Small intestine (tissue), 7 donors: ENCODE measurements at regions not wholly inside any gene's neighbourhood (a gene's known extent, or its start where the extent isn't known, plus 50 kb on each side); places are given as distances from the start of the nearest gene placed in this dataset.

Experiments used
- DNase-seq, 2 donors: peaks; one replicate each; pipeline versions ENCODE4 v3.0.0 to v3.0.0-alpha.2; 2013
- FAIRE-seq: peaks from 2 replicates; lab custom pipeline; 2012; peaks lifted over from hg19 to GRCh38; lab: Jason Lieb, UNC
- H3K27ac ChIP-seq, 3 donors: one replicate each; pipeline ENCODE4 v1.5.1; 2013; ENCODE audit warnings: low read length in 2 of 3, mild to moderate bottlenecking in 2 of 3, control low read depth in 1 of 3, inconsistent platforms in 1 of 3, low read depth in 1 of 3, moderate library complexity in 1 of 3
- H3K27me3 ChIP-seq, 3 donors: one replicate each; pipeline ENCODE4 v1.6.1; 2013; ENCODE audit warnings: low read length in 3 of 3, inconsistent platforms in 1 of 3; ENCODE audit not compliant: control insufficient read depth in 3 of 3, insufficient read depth in 3 of 3
- H3K36me3 ChIP-seq, 3 donors: one replicate each; pipeline ENCODE4 v1.6.1; 2013; ENCODE audit warnings: low read length in 3 of 3, inconsistent platforms in 1 of 3, low read depth in 1 of 3, mild to moderate bottlenecking in 1 of 3, moderate library complexity in 1 of 3; ENCODE audit not compliant: control insufficient read depth in 3 of 3, insufficient read depth in 2 of 3
- H3K4me1 ChIP-seq, 3 donors: one replicate each; pipeline ENCODE4 v1.6.1; 2013; ENCODE audit warnings: low read length in 2 of 3, inconsistent platforms in 1 of 3, low read depth in 1 of 3, mild to moderate bottlenecking in 1 of 3, moderate library complexity in 1 of 3; ENCODE audit not compliant: control insufficient read depth in 3 of 3, insufficient read depth in 2 of 3
- H3K4me3 ChIP-seq, 3 donors: one replicate each; pipeline ENCODE4 v1.5.1; 2013; ENCODE audit warnings: low read length in 3 of 3, control low read depth in 1 of 3, inconsistent platforms in 1 of 3, low read depth in 1 of 3, mild to moderate bottlenecking in 1 of 3, moderate library complexity in 1 of 3
- H3K9me3 ChIP-seq, 2 donors: one replicate each; pipeline ENCODE4 v1.6.1; 2013; ENCODE audit warnings: low read depth in 1 of 2, low read length in 1 of 2; ENCODE audit not compliant: control insufficient read depth in 2 of 2, insufficient read depth in 1 of 2
- WGBS, 3 donors: extraction: QIAGEN DNeasy Blood & Tissue Kit; methylation state at CpG; one replicate each; pipeline ENCODE4 v1.1.7; 2013; 5-methylcytosine and 5-hydroxymethylcytosine counted together
- donor health status: healthy with polysubstance abuse.
- donor health status: control.
- donor health status: control.
- donor health status: Bipolar disorder and iron deficiency.
- donor health status: healthy.

DNA sequence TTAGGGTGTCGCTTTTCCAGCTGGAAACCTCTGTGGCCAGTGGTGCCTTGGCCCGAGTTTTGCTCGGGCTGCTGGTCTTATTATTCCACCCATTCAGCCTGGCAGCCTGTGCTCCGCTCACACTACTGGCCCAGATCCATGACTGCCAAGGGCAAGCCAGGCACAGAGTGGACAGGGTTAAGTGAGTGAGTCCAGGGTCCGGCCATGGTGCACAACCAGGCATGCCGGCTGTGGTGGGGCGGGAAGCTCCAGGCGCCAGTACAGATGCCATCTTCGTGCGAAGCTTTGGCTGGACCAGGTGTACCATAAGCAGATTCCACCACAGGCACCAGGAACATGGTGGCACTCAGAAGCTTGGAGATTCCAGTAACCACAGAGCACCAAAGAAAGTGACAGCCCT, 580.2 kb upstream of the FAM174A start:
- no peak overlapping the region for H3K27ac ChIP-seq
- FAIRE-seq: no peak
- H3K4me1 ChIP-seq: no peaks in the 10 kb centered on the region
- H3K27me3 ChIP-seq: no peaks in the 10 kb centered on the region
- DNase-seq: no peak
- no peaks in the 10 kb centered on the region for H3K36me3 ChIP-seq
- 90 to 94% (median 91%) methylated on average over 10 of the region's 10 CpGs for WGBS, 3 donors
- no peak overlapping the region for H3K4me3 ChIP-seq
- H3K9me3 ChIP-seq: peaks cover 0 to 3% of the 10 kb centered on the region in 2 donors

GRCh38 chr5:99949969-99950524, 585.1 kb upstream of the FAM174A start:
- no peaks in the 10 kb centered on the region for H3K27me3 ChIP-seq
- no peak overlapping the region for H3K27ac ChIP-seq
- DNase-seq (no peak), FAIRE-seq (no peak)
- no peak overlapping the region for H3K4me3 ChIP-seq
- no peaks in the 10 kb centered on the region for H3K36me3 ChIP-seq
- H3K4me1 ChIP-seq: no peaks in the 10 kb centered on the region
- 81 to 88% (median 85%) methylated on average over 12 of the region's 12 CpGs for WGBS, 3 donors
- no peaks in the 10 kb centered on the region for H3K9me3 ChIP-seq

DNA sequence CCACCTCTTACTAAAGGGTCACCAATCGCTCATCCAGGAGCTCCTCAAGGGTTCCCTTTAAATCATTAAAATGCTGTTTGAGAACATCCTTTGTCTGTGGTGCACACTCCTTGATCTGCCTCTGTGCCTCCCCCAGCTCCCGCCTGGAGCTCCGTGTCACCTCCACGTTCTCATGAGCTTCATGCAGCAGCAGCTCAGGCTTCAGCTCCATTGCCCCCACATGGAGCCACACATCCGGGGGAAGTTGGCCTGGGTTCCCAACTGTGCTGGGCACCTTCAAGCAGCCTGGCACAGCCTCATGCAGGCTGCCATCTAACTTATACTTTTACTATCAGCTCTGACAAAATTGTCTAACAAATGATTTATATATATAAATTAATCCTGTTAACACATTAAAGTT, 585.8 kb upstream of the FAM174A start:
- no peaks in the 10 kb centered on the region for H3K27me3 ChIP-seq
- WGBS, 3 donors: 87 to 91% (median 91%) methylated on average over 5 of the region's 5 CpGs

DNA sequence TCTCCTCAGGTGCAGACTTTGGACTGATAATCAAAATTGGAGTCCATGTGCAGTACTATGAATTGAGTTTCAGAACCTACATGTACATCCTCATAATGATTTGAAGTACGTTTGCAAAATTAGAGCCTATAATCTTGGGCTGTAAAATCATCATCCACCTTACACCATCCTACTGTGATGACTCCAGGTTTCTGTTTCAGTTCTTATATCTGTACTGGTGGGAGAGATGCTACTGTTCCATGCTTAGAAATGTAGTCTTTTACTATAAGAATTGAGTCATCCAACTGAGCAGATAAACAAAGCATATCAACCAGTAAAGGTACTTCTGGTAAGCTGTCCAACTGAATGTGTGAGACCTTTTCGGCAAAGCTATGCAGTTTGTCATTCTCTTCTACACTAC, 586.3 kb upstream of the FAM174A start:
- FAIRE-seq (no peak), DNase-seq (no peak)
- Histone ChIP-seq H3K27me3 (no peaks in the 10 kb centered on the region), H3K36me3 (no peaks in the 10 kb centered on the region), H3K9me3 (no peaks in the 10 kb centered on the region), H3K4me3 (no peak overlapping the region), H3K4me1 (no peaks in the 10 kb centered on the region), H3K27ac (no peak overlapping the region)
- 63 to 91% (median 75%) methylated on average over 2 of the region's 2 CpGs for WGBS, 3 donors

More for the DNA sequence above, 585.8 kb upstream of the FAM174A start:
- Histone ChIP-seq H3K9me3 (no peaks in the 10 kb centered on the region), H3K4me1 (no peaks in the 10 kb centered on the region), H3K36me3 (no peaks in the 10 kb centered on the region), H3K4me3 (no peak overlapping the region), H3K27ac (no peak overlapping the region)
- no peak for FAIRE-seq
- DNase-seq: no peak

DNA sequence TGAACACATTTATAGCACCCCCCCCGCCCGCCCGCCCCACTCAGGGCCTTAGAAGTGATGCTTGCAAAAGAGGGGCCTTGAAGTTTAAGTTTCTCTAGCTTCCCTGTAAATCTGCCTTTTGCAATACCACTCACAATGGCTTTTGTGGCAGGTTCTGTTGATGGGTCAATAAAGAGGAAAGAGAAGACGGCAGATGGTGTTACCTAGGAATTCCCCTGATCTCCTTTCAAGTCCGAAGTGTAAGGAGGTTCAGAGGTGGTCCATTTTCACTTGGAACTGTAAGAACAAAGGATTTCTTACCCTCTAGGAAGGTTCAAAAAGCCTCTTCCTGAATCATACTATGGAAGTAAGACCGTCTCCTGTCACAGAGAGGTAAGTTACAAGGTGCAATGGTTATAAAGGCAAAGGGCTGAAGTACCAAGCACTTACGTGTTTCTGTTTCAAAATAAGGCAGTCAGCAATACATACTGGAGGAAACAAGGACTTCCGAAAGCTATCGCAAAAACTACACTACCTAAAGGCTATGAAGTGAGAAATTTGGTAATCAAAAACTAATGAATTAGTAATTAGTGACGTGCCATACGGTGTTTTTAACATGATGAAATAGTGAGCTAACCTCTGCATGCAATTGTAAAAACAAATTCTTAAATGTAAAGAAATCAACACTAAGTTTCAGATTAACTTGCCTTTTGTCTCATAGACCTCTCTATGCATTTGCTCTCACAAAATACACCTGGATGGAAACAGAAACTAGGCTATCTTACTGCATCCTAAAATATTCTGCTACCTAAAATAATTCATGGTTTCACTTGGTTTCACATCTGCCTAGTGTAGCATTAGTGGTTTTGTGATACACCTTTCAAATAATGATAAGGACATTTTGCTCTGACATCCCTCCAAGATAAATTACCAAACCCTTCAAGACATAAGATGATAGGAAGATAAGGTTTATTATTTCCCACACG, 589.4 kb upstream of the FAM174A start:
- WGBS, 3 donors: 63 to 68% (median 63%) methylated on average over 12 of the region's 12 CpGs
- H3K36me3 ChIP-seq: no peaks in the 10 kb centered on the region
- FAIRE-seq: no peak
- H3K4me1 ChIP-seq: no peaks in the 10 kb centered on the region
- no peaks in the 10 kb centered on the region for H3K27me3 ChIP-seq
- no peak overlapping the region for H3K4me3 ChIP-seq
- no peaks in the 10 kb centered on the region for H3K9me3 ChIP-seq
- no peak overlapping the region for H3K27ac ChIP-seq
- no peak for DNase-seq

- DNase-seq (no peak), FAIRE-seq (no peak)
- H3K36me3 ChIP-seq: no peaks in the 10 kb centered on the region
- no peaks in the 10 kb centered on the region for H3K4me1 ChIP-seq
- no peaks in the 10 kb centered on the region for H3K27me3 ChIP-seq
- no peak overlapping the region for H3K27ac ChIP-seq
- H3K4me3 ChIP-seq: no peak overlapping the region
- H3K9me3 ChIP-seq: no peaks in the 10 kb centered on the region
Measured at GRCh38 chr5:99940540-99940939, 594.6 kb upstream of the FAM174A start.

- Histone ChIP-seq H3K27me3 (no peaks in the 10 kb centered on the region), H3K4me3 (no peak overlapping the region), H3K4me1 (no peaks in the 10 kb centered on the region), H3K36me3 (no peaks in the 10 kb centered on the region), H3K9me3 (no peaks in the 10 kb centered on the region), H3K27ac (no peak overlapping the region)
- DNase-seq (no peak), FAIRE-seq (no peak)
- WGBS, 3 donors: 0 to 21% (median 19%) methylated on average over 1 of the region's 1 CpG
Measured at GRCh38 chr5:99936911-99937310, 598.3 kb upstream of the FAM174A start.

DNA sequence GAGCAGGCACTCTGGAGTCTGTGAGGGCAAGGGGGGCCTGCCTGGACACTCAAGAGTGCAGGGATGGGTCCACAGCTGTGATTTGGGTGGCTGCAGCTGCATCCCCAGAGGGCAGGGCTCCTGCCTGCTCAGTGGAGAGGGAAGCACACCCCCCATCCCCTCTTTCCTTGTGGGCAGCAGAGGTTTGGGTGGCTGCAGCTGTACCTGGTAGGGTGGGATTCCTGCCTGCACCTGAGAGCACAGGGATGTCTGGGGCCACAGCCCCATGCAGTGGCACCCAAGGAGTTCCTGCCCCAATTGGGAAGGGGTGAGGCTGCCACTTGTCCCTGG, 605.4 kb upstream of the FAM174A start:
- no peak overlapping the region for H3K27ac ChIP-seq
- DNase-seq (no peak), FAIRE-seq (no peak)
- H3K4me1 ChIP-seq: no peaks in the 10 kb centered on the region
- no peak overlapping the region for H3K4me3 ChIP-seq
- H3K27me3 ChIP-seq: no peaks in the 10 kb centered on the region
- peaks cover 0 to 11% of the 10 kb centered on the region in 2 donors for H3K9me3 ChIP-seq
- H3K36me3 ChIP-seq: no peaks in the 10 kb centered on the region
